Fibroblast of mammary gland (primary cell): ENCODE measurements at regions not wholly inside any gene's neighbourhood (a gene's known extent, or its start where the extent isn't known, plus 50 kb on each side); places are given as distances from the start of the nearest gene placed in this dataset.

Experiments used
- DNase-seq: peaks from one replicate; pipeline ENCODE4 v3.0.0-alpha.2; 2010; ENCODE audit warnings: low read depth
- H3K4me3 ChIP-seq: 2 replicates; pipeline ENCODE4 v1.5.1; 2011; ENCODE audit warnings: low read depth, mild to moderate bottlenecking, low read length, moderate library complexity; ENCODE audit not compliant: control insufficient read depth
- TF ChIP-seq, protein P1 (sequence below): conservative IDR thresholded peaks from 2 replicates; pipeline ENCODE4 v1.5.1; 2011; ENCODE audit warnings: low read depth, low read length, inconsistent platforms; ENCODE audit not compliant: control insufficient read depth, insufficient read depth

DNA sequence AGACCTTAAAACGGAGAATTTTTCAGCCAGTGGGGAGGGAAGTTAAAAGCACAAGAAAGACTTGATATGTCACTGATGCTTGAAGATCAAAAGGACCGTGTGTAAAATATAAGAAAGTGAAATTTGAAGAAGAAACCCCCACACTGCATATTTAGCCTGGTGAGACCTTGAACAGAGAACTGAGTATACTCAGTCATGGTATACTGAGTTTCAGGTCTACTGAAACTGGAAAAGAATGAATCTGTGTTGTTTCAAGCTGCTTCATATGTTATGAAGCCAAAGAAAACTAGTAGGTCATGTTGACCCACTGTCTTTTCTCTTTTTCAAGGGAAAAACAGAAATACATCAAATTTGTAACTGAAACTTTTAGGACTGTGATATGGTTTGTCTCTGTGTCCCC, 443.8 kb upstream of the GJE1 start:
- DNase-seq, result no peak
- TF ChIP-seq, protein P1, sequence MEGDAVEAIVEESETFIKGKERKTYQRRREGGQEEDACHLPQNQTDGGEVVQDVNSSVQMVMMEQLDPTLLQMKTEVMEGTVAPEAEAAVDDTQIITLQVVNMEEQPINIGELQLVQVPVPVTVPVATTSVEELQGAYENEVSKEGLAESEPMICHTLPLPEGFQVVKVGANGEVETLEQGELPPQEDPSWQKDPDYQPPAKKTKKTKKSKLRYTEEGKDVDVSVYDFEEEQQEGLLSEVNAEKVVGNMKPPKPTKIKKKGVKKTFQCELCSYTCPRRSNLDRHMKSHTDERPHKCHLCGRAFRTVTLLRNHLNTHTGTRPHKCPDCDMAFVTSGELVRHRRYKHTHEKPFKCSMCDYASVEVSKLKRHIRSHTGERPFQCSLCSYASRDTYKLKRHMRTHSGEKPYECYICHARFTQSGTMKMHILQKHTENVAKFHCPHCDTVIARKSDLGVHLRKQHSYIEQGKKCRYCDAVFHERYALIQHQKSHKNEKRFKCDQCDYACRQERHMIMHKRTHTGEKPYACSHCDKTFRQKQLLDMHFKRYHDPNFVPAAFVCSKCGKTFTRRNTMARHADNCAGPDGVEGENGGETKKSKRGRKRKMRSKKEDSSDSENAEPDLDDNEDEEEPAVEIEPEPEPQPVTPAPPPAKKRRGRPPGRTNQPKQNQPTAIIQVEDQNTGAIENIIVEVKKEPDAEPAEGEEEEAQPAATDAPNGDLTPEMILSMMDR, result no peak
- no peak overlapping the region for H3K4me3 ChIP-seq

DNA sequence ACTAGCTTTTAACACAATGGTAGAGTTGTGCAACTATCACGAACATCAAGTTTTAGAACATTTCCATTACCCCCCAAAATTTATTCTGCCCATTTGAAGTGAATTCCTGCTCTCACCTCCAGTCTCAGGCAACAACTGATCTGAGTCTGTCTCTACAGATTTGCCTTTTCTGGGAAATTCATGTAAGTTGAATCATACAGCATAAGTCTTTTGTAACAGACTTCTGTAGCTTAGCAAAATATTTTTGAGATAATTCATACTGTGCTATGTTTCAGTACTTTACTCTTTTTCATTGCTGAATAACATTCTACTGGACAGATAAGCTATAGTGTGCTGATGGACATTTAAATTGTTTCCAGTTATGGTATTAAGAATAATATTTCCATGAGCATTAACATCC, 447.3 kb upstream of the GJE1 start:
- peak; percentile 4 for DNase-seq
- H3K4me3 ChIP-seq, result no peak overlapping the region
- TF ChIP-seq, protein P1, result no peak

DNA sequence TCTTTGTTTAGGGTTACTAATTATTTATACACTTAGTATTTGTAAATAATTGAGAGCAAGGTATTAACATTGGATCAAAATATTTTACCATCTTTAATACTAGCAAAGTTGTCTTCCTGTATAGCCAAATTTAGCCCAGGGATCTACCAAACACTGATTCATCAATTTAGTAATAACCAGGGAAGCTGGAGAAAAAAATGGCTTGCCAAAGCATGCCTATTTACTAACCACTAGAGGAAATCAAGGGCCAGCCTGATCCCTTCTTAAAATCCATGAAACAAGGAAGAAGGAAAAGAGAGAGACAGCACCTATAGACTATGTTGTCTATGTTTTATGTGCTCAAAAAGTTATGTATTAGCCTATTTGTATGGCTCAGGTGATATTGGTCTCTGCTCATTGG, 450.3 kb upstream of the GJE1 start:
- peak; percentile 22 for DNase-seq
- TF ChIP-seq, protein P1, result peak; percentile 1
- no peak overlapping the region for H3K4me3 ChIP-seq

DNA sequence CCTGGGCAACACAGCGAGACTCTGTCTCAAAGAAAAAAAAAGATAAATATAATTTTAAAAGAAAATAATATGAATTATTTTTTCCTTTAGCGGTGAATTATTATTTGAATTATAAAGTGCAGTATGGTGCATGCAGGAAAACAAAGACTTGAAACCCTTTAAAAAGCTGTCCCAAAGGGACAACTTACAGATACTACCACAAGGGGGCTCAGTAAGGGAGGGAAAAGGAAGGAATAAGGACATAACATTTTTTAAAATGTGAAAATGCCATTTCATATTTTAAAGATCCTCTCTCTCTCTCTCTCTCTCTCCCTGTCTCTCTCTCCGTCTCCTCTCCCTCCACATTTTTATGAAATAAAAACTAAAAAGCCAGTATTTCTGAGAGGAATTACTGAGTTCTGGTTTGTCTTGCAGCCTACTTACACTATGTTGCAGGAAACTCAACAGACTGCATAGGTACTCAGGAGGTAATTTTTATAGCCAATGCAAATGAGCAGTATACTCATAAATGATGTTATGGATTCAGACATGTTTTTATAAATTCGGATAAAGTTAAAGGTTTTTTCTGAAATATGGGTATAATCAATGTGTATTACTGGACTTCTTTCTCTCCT, 455.0 kb upstream of the GJE1 start:
- peak; percentile 51 for DNase-seq
- TF ChIP-seq, protein P1, result peak; percentile 80
- no peak overlapping the region for H3K4me3 ChIP-seq

DNA sequence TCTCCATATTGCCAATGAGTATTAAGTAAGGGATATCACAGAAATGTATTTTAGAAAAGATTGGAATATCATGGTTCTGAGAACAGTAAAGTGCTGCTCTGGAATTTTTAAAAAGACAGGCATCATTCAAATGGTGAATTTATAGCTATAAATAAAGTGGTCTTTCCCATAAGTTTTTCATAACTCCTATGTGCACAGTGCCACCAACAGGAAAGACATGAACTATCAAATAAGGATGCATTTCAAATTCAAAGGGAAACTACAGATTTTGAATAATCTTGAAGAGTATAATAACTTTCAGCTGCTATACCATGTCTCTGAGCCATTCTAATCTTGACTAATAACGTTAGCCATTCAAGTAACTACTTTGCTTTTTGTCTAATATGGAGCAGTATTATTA, 456.8 kb upstream of the GJE1 start:
- H3K4me3 ChIP-seq, result no peak overlapping the region
- TF ChIP-seq, protein P1, result peak; percentile 37
- peak; percentile 36 for DNase-seq

DNA sequence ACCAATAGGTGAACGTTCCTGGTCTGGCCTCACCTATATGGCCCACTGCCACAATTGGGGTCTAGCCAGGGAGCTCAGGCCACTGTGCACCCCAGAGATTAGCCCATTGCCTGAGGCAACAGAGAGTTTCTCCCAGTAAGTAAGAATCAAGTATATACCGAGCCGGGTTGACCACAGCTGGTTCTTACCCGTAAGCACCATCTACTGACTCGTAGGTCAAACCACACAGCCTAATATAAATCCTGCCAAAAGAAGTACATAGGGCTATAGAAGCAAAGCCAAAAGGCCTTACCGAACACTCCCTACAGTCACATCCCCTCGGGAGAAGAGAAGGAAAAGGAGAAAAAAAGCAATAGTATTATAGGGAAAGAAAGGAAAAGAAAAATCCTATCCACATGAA, 463.6 kb upstream of the GJE1 start:
- TF ChIP-seq, protein P1, result no peak
- peak; percentile 14 for DNase-seq
- H3K4me3 ChIP-seq, result no peak overlapping the region
